Endodermal cell (in vitro differentiated cells): ENCODE measurements at regions not wholly inside any gene's neighbourhood (a gene's known extent, or its start where the extent isn't known, plus 50 kb on each side); places are given as distances from the start of the nearest gene placed in this dataset.

Experiments used
- DNase-seq: peaks from one replicate; pipeline ENCODE4 v3.0.0-alpha.2; 2017
- H3K27ac ChIP-seq: 2 replicates; pipeline ENCODE4 v1.5.1; 2013; ENCODE audit warnings: mild to moderate bottlenecking, low read depth, low read length, moderate library complexity
- H3K27me3 ChIP-seq: 2 replicates; pipeline ENCODE4 v1.6.1; 2013; ENCODE audit warnings: mild to moderate bottlenecking, low read length, moderate library complexity; ENCODE audit not compliant: insufficient read depth, control insufficient read depth, poor library complexity, severe bottlenecking
- H3K36me3 ChIP-seq: 2 replicates; pipeline ENCODE4 v1.7.0; 2013; ENCODE audit warnings: mild to moderate bottlenecking, low read length, moderate library complexity; ENCODE audit not compliant: control insufficient read depth, insufficient read depth
- H3K4me1 ChIP-seq: one replicate; pipeline ENCODE4 v1.7.0; 2013; ENCODE audit warnings: low read length; ENCODE audit not compliant: control insufficient read depth, insufficient read depth
- H3K4me3 ChIP-seq: 2 replicates; pipeline ENCODE4 v1.5.1; 2013; ENCODE audit warnings: mild to moderate bottlenecking, low read length, moderate library complexity
- H3K9ac ChIP-seq: 2 replicates; pipeline ENCODE4 v1.6.1; 2013; ENCODE audit warnings: mild to moderate bottlenecking, low read length, moderate library complexity; ENCODE audit not compliant: poor library complexity, severe bottlenecking; ENCODE audit errors: extremely low read depth
- H3K9me3 ChIP-seq: 2 replicates; pipeline ENCODE4 v1.6.1; 2013; ENCODE audit warnings: mild to moderate bottlenecking, low read length, moderate library complexity; ENCODE audit not compliant: control insufficient read depth
- H3K27ac Mint-ChIP-seq: 2 replicates; pipeline ENCODE4 v1.8.0; 2020; ENCODE audit warnings: mixed read lengths
- H3K27me3 Mint-ChIP-seq: 2 replicates; pipeline ENCODE4 v1.8.0; 2021; ENCODE audit warnings: mild to moderate bottlenecking, mixed read lengths; ENCODE audit not compliant: insufficient read depth
- H3K36me3 Mint-ChIP-seq: 2 replicates; pipeline ENCODE4 v1.8.0; 2020; ENCODE audit warnings: low read depth, mixed read lengths
- H3K4me1 Mint-ChIP-seq: 2 replicates; pipeline ENCODE4 v1.8.0; 2020; ENCODE audit warnings: mixed read lengths
- H3K4me3 Mint-ChIP-seq: 2 replicates; pipeline ENCODE4 v1.8.0; 2020; ENCODE audit warnings: mild to moderate bottlenecking, moderate library complexity, mixed read lengths
- H3K9me3 Mint-ChIP-seq: 2 replicates; pipeline ENCODE4 v1.8.0; 2020; ENCODE audit warnings: mild to moderate bottlenecking, mixed read lengths
- WGBS, 2 experiments: methylation state at CpG; one replicate each; pipeline versions ENCODE4 v1.1.5 to v1.1.7; 2013; ENCODE audit warnings: missing lambda C conversion rate in 2 of 2, mixed read lengths in 1 of 2; ENCODE audit not compliant: insufficient coverage in 1 of 2, insufficient read length in 1 of 2; 5-methylcytosine and 5-hydroxymethylcytosine counted together
- TF ChIP-seq, protein P1 (sequence below): fragments of 200-600 bp; sonication (generic); conservative IDR thresholded peaks from 2 replicates; pipeline ENCODE4 v1.5.0; 2021; ENCODE audit warnings: antibody characterized with exemption, mild to moderate bottlenecking

GRCh38 chr12:29983851-29984250, 200.1 kb upstream of the TMTC1 start:
- Mint-ChIP-seq H3K4me3 (no peak overlapping the region), H3K27ac (no peak overlapping the region), H3K27me3 (peaks cover 4% of the 10 kb centered on the region), H3K36me3 (no peaks in the 10 kb centered on the region), H3K9me3 (peaks cover 22% of the 10 kb centered on the region), H3K4me1 (peaks cover 5% of the 10 kb centered on the region)
- H3K27ac ChIP-seq: no peak overlapping the region
- no peak for DNase-seq
- H3K27me3 ChIP-seq: no peaks in the 10 kb centered on the region
- TF ChIP-seq, protein P1, sequence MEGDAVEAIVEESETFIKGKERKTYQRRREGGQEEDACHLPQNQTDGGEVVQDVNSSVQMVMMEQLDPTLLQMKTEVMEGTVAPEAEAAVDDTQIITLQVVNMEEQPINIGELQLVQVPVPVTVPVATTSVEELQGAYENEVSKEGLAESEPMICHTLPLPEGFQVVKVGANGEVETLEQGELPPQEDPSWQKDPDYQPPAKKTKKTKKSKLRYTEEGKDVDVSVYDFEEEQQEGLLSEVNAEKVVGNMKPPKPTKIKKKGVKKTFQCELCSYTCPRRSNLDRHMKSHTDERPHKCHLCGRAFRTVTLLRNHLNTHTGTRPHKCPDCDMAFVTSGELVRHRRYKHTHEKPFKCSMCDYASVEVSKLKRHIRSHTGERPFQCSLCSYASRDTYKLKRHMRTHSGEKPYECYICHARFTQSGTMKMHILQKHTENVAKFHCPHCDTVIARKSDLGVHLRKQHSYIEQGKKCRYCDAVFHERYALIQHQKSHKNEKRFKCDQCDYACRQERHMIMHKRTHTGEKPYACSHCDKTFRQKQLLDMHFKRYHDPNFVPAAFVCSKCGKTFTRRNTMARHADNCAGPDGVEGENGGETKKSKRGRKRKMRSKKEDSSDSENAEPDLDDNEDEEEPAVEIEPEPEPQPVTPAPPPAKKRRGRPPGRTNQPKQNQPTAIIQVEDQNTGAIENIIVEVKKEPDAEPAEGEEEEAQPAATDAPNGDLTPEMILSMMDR: no peak
- no peaks in the 10 kb centered on the region for H3K36me3 ChIP-seq
- no peaks in the 10 kb centered on the region for H3K4me1 ChIP-seq
- no peak overlapping the region for H3K9ac ChIP-seq
- H3K9me3 ChIP-seq: peaks cover 10% of the 10 kb centered on the region
- 73% methylated on average over 2 of the region's 2 CpGs; no CpG with 5 or more reads in 1 of the 2 experiments for WGBS, 2 experiments
- no peak overlapping the region for H3K4me3 ChIP-seq

- TF ChIP-seq, protein P1: no peak
- Histone ChIP-seq H3K27me3 (no peaks in the 10 kb centered on the region), H3K36me3 (no peaks in the 10 kb centered on the region), H3K9ac (no peak overlapping the region), H3K4me1 (no peaks in the 10 kb centered on the region), H3K9me3 (no peaks in the 10 kb centered on the region), H3K4me3 (no peak overlapping the region), H3K27ac (no peak overlapping the region)
- H3K27me3 Mint-ChIP-seq: peaks cover 3% of the 10 kb centered on the region
- no peak overlapping the region for H3K4me3 Mint-ChIP-seq
- H3K9me3 Mint-ChIP-seq: peaks cover 11% of the 10 kb centered on the region
- no peak for DNase-seq
- no peaks in the 10 kb centered on the region for H3K36me3 Mint-ChIP-seq
- H3K27ac Mint-ChIP-seq: no peak overlapping the region
- H3K4me1 Mint-ChIP-seq: peaks cover 3% of the 10 kb centered on the region
Measured at GRCh38 chr12:29980304-29980703, 196.6 kb upstream of the TMTC1 start.

DNA sequence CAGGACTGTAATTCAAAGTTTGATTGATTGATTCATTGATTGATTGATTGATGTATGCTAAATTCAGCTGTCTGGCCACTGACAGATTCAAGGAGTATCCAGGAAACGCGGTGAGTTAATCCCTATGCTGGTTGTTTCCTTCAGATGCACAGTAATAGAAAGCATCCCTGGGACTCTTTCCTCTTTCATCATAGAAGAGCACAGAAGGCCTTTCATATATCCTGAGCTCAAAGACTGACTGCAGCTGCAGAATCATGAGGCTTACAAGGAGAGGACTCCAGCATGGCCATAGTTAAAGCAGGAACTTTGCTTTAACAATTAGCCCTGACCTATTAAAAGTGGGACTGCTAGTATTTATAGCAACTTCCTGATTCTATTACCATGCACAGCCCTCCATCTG, 187.7 kb upstream of the TMTC1 start:
- Mint-ChIP-seq H3K36me3 (no peaks in the 10 kb centered on the region), H3K27me3 (no peaks in the 10 kb centered on the region), H3K4me3 (no peak overlapping the region), H3K4me1 (no peaks in the 10 kb centered on the region), H3K27ac (no peak overlapping the region), H3K9me3 (peaks cover under 1% of the 10 kb centered on the region)
- Histone ChIP-seq H3K27ac (no peak overlapping the region), H3K27me3 (no peaks in the 10 kb centered on the region), H3K36me3 (no peaks in the 10 kb centered on the region), H3K9me3 (no peaks in the 10 kb centered on the region), H3K4me1 (no peaks in the 10 kb centered on the region), H3K4me3 (no peak overlapping the region), H3K9ac (no peak overlapping the region)
- DNase-seq: no peak
- TF ChIP-seq, protein P1: no peak
- WGBS, 2 experiments: 69 to 98% methylated on average over 2 of the region's 2 CpGs
